K562 (cell line): ENCODE measurements at regions not wholly inside any gene's neighbourhood (a gene's known extent, or its start where the extent isn't known, plus 50 kb on each side); places are given as distances from the start of the nearest gene placed in this dataset.
A peak's percentile ranks its signal among the peaks of the same experiment; 100 is the strongest.

ENCODE experiments used
- ATAC-seq: fragments of 200-7000 bp; cut with Tn5 transposase; 3 replicates; pipeline ENCODE4 v1.9.1; 2020; ENCODE audit warnings: moderate library complexity
- BruUV-seq: library from RNA; stranded (reverse); fragments of 400-500 nt; replicated peaks from 2 replicates; lab custom pipeline; 2021; lab: Mats Ljungman, UMichigan
- CTCF ChIA-PET: fragments of 300-600 bp; formaldehyde crosslinking; extraction: SDS; loops from one replicate; lab custom pipeline; 2021; ENCODE audit warnings: low intra/inter-chr PET ratio; lab: Yijun Ruan, JAX
- POLR2A ChIA-PET: fragments of 300-600, 350-650 bp; sonication (Branson Sonifier 250); formaldehyde crosslinking; extraction: SDS; loops from one replicate; lab custom pipeline; 2021; ENCODE audit warnings: antibody characterized with exemption, inconsistent platforms; lab: Yijun Ruan, JAX
- DNase-seq, 4 experiments: peaks; one replicate each; pipeline versions ENCODE4 v3.0.0 to v3.0.0-alpha.2; 2011 to 2018; ENCODE audit warnings: low spot score in 3 of 4, mixed read lengths in 3 of 4; ENCODE audit errors: extremely low read depth in 1 of 4
- FAIRE-seq: peaks from 2 replicates; lab custom pipeline; 2011; peaks lifted over from hg19 to GRCh38; lab: Jason Lieb, UNC
- H2AFZ ChIP-seq: 2 replicates; pipeline ENCODE4 v1.6.0; 2011; ENCODE audit warnings: low read depth, low read length, control low read depth, inconsistent platforms
- H3K27ac ChIP-seq: fragments of 200-600 bp; 3 replicates; pipeline ENCODE4 v1.8.0; 2011; ENCODE audit warnings: low read depth, mild to moderate bottlenecking, control low read depth, inconsistent platforms, low read length, moderate library complexity, mixed read lengths; ENCODE audit errors: extremely low read depth
- H3K27me3 ChIP-seq, 2 experiments: fragments of 300-600 bp in 1 of 2; 2 replicates in 1 of 2; 3 replicates in 1 of 2; pipeline versions ENCODE4 v1.6.0 to v1.8.0; 2011; ENCODE audit warnings: inconsistent platforms in 2 of 2, low read length in 2 of 2, mild to moderate bottlenecking in 1 of 2, mixed read lengths in 1 of 2, moderate library complexity in 1 of 2; ENCODE audit not compliant: control insufficient read depth in 2 of 2, insufficient read depth in 2 of 2
- H3K36me3 ChIP-seq: fragments of 300-600 bp; 3 replicates; pipeline ENCODE4 v1.8.0; 2011; ENCODE audit warnings: mild to moderate bottlenecking, low read length, inconsistent platforms; ENCODE audit not compliant: control insufficient read depth, insufficient read depth
- H3K4me1 ChIP-seq, 2 experiments: fragments of 200-600 bp in 1 of 2; replicated peaks in 1 of 2; 2 replicates in 1 of 2; 3 replicates in 1 of 2; pipeline versions ENCODE4 v1.5.1 to v1.8.0; 2011; ENCODE audit warnings: inconsistent platforms in 2 of 2, low read length in 2 of 2, mild to moderate bottlenecking in 1 of 2, mixed read lengths in 1 of 2, moderate library complexity in 1 of 2; ENCODE audit not compliant: control insufficient read depth in 2 of 2, insufficient read depth in 2 of 2
- H3K4me2 ChIP-seq: 2 replicates; pipeline ENCODE4 v1.6.1; 2011; ENCODE audit warnings: low read length, control low read depth, inconsistent platforms, mixed read lengths; ENCODE audit not compliant: insufficient read depth
- H3K4me3 ChIP-seq: fragments of 200-600 bp; sonication (generic), shearing (Covaris generic); 2 replicates; pipeline ENCODE4 v1.5.1; 2016; ENCODE audit warnings: control low read depth, inconsistent platforms
- H3K79me2 ChIP-seq: fragments of 200-600 bp; 3 replicates; pipeline ENCODE4 v1.8.0; 2011; ENCODE audit warnings: low read length, inconsistent platforms; ENCODE audit not compliant: control insufficient read depth, insufficient read depth
- H3K9ac ChIP-seq, 2 experiments: 2 replicates each; pipeline versions ENCODE4 v1.6.0 to v1.6.1; 2011; ENCODE audit warnings: low read depth in 2 of 2, low read length in 2 of 2, control low read depth in 1 of 2, inconsistent platforms in 1 of 2, mild to moderate bottlenecking in 1 of 2, mixed read lengths in 1 of 2; ENCODE audit not compliant: insufficient read depth in 1 of 2
- H3K9me1 ChIP-seq: one replicate; pipeline ENCODE4 v1.6.0; 2011; ENCODE audit warnings: inconsistent platforms, mild to moderate bottlenecking, low read length, moderate library complexity; ENCODE audit not compliant: control insufficient read depth, insufficient read depth
- H3K9me3 ChIP-seq: replicated peaks from 2 replicates; pipeline ENCODE4 v1.5.1; 2011; ENCODE audit warnings: low read depth, low read length, inconsistent platforms; ENCODE audit not compliant: control insufficient read depth, insufficient read depth
- H4K20me1 ChIP-seq: replicated peaks from 2 replicates; pipeline ENCODE4 v1.6.1; 2011; ENCODE audit warnings: low read length, inconsistent platforms, mixed read lengths; ENCODE audit not compliant: control insufficient read depth, insufficient read depth
- RAD21 ChIP-seq, 2 experiments: fragments of 250-450 bp in 1 of 2; fragments of 450-650 bp in 1 of 2; sonication (Bioruptor Pico) in 1 of 2; formaldehyde crosslinking in 1 of 2; IDR thresholded peaks in 1 of 2; conservative IDR thresholded peaks in 1 of 2; 2 replicates each; pipeline versions ENCODE4 v1.4.0 to v1.8.0; 2020 to 2022; ENCODE audit warnings: mild to moderate bottlenecking in 2 of 2, moderate library complexity in 1 of 2
- SMC3 ChIP-seq: conservative IDR thresholded peaks from 2 replicates; pipeline ENCODE4 v1.6.1; 2011; ENCODE audit warnings: low read depth, low read length, improper control_type of control experiment; ENCODE audit not compliant: insufficient read depth
- SREBF2 ChIP-seq: sonication (generic); formaldehyde crosslinking; IDR thresholded peaks from 2 replicates; pipeline ENCODE4 v1.4.0; 2020; ENCODE audit warnings: mild to moderate bottlenecking, missing genetic modification reagents
- SRSF9 ChIP-seq: fragments of 200-400 bp; formaldehyde crosslinking; IDR thresholded peaks from 2 replicates; pipeline ENCODE4 v1.6.1; 2017; ENCODE audit warnings: low read depth, low read length, borderline replicate concordance
- STAG1 ChIP-seq: sonication (generic); formaldehyde crosslinking; IDR thresholded peaks from 2 replicates; pipeline ENCODE4 v1.5.0; 2020; ENCODE audit warnings: missing genetic modification reagents, borderline replicate concordance
- ZNF124 ChIP-seq: sonication (generic); formaldehyde crosslinking; IDR thresholded peaks from 2 replicates; pipeline ENCODE4 v1.8.1; 2022; ENCODE audit warnings: missing genetic modification reagents
- WGBS: fragments of 100-300 bp; shearing (Covaris generic); methylation state at CpG from one replicate; pipeline ENCODE4 v1.1.6; 2016; ENCODE audit warnings: low coverage, mixed read lengths; ENCODE audit not compliant: insufficient coverage; ENCODE audit errors: missing lambda C conversion rate; 5-methylcytosine and 5-hydroxymethylcytosine counted together
- in situ Hi-C: fragments of 300-500 bp; cut with MboI; formaldehyde crosslinking; loops from 4 replicates; pipeline ENCODE4 v1.15.0; 2018; ENCODE audit warnings: inconsistent platforms, mixed read lengths
- intact Hi-C: fragments of 100-400 bp; cut with micrococcal nuclease; formaldehyde crosslinking; loops from 2 replicates; pipeline ENCODE4 v1.14.2; 2022
- TF ChIP-seq, protein P1 (sequence below), 3 experiments: IDR thresholded peaks in 2 of 3; conservative IDR thresholded peaks in 1 of 3; 2 replicates each; pipeline ENCODE4 v1.5.1; 2011 to 2012; ENCODE audit warnings: low read length in 3 of 3, mild to moderate bottlenecking in 3 of 3, control low read depth in 2 of 3, improper control_type of control experiment in 1 of 3, inconsistent platforms in 1 of 3, low read depth in 1 of 3, mixed read lengths in 1 of 3, moderate library complexity in 1 of 3; ENCODE audit not compliant: insufficient read depth in 2 of 3
- TF ChIP-seq, protein P2 (sequence below), 2 experiments: fragments of 450-650 bp; formaldehyde crosslinking in 1 of 2; IDR thresholded peaks; 2 replicates each; pipeline versions ENCODE4 v1.4.0 to v1.6.1; 2014 to 2020; ENCODE audit warnings: mild to moderate bottlenecking in 2 of 2, borderline replicate concordance in 1 of 2, low read depth in 1 of 2
- TF ChIP-seq, protein P3 (sequence below): fragments of 450-650 bp; formaldehyde crosslinking; IDR thresholded peaks from 2 replicates; pipeline ENCODE4 v1.4.0; 2020; ENCODE audit warnings: mild to moderate bottlenecking, moderate library complexity

DNA sequence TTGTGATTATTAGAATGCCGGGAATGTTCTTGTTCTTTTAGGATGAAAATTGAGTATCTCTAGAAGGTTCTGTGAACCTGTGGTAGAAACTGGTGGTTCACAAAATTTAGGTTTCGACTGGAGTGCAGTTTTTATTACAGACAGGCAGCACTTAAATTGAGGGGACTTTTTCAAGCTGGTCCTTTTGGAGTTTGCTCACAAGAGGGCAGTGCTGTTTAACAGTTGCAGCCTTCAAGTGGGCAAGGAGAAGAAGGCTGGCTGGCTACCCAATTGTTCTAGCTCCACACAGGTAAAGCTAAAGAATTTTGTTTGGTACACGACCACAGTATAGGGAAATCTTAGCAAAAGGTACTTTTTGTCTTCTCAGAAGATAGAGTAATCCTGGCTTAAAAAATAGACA is 233.6 kb downstream of the SNX13 start:
- intact Hi-C loops, result loop anchor here (2.0 to 10.0 kb wide), 5 partner anchors 64 to 1348 kb away; no protein-coding TSS in a partner anchor
- peak; percentile 31 to 70 (median 45) for DNase-seq
- BruUV-seq, result no TSS peak
- no peaks in the 10 kb centered on the region for H3K9me1 ChIP-seq
- TF ChIP-seq, protein P1, sequence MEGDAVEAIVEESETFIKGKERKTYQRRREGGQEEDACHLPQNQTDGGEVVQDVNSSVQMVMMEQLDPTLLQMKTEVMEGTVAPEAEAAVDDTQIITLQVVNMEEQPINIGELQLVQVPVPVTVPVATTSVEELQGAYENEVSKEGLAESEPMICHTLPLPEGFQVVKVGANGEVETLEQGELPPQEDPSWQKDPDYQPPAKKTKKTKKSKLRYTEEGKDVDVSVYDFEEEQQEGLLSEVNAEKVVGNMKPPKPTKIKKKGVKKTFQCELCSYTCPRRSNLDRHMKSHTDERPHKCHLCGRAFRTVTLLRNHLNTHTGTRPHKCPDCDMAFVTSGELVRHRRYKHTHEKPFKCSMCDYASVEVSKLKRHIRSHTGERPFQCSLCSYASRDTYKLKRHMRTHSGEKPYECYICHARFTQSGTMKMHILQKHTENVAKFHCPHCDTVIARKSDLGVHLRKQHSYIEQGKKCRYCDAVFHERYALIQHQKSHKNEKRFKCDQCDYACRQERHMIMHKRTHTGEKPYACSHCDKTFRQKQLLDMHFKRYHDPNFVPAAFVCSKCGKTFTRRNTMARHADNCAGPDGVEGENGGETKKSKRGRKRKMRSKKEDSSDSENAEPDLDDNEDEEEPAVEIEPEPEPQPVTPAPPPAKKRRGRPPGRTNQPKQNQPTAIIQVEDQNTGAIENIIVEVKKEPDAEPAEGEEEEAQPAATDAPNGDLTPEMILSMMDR (IDR thresholded peaks at IDR 0.05 in 2 of 3, conservative IDR thresholded peaks at IDR 0.05 in 1 of 3; ENCODE audit: insufficient read depth in 2 of 3, low read depth in 1 of 3, low read length in 3 of 3), result peak; percentile 60 to 74 (median 62)
- peak; percentile 57 for TF ChIP-seq SMC3
- peak; percentile 73 to 85 for TF ChIP-seq RAD21 (CRISPR knock-in tag; conservative IDR thresholded peaks at IDR 0.05 in 1 of 2, IDR thresholded peaks at IDR 0.05 in 1 of 2)
- peak; percentile 43; the same call in 1 of the 2 replicates for TF ChIP-seq STAG1 (CRISPR knock-in tag)
- TF ChIP-seq, protein P2, sequence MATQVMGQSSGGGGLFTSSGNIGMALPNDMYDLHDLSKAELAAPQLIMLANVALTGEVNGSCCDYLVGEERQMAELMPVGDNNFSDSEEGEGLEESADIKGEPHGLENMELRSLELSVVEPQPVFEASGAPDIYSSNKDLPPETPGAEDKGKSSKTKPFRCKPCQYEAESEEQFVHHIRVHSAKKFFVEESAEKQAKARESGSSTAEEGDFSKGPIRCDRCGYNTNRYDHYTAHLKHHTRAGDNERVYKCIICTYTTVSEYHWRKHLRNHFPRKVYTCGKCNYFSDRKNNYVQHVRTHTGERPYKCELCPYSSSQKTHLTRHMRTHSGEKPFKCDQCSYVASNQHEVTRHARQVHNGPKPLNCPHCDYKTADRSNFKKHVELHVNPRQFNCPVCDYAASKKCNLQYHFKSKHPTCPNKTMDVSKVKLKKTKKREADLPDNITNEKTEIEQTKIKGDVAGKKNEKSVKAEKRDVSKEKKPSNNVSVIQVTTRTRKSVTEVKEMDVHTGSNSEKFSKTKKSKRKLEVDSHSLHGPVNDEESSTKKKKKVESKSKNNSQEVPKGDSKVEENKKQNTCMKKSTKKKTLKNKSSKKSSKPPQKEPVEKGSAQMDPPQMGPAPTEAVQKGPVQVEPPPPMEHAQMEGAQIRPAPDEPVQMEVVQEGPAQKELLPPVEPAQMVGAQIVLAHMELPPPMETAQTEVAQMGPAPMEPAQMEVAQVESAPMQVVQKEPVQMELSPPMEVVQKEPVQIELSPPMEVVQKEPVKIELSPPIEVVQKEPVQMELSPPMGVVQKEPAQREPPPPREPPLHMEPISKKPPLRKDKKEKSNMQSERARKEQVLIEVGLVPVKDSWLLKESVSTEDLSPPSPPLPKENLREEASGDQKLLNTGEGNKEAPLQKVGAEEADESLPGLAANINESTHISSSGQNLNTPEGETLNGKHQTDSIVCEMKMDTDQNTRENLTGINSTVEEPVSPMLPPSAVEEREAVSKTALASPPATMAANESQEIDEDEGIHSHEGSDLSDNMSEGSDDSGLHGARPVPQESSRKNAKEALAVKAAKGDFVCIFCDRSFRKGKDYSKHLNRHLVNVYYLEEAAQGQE (IDR thresholded peaks at IDR 0.05; ENCODE audit: borderline replicate concordance), result peak; percentile 35; the same call in 1 of the 2 replicates
- TF ChIP-seq, protein P2 (CRISPR knock-in tag; IDR thresholded peaks at IDR 0.05; ENCODE audit: low read depth), result no peak
- TF ChIP-seq ZNF124 (CRISPR knock-in tag), result no peak
- no peak for TF ChIP-seq SREBF2 (CRISPR knock-in tag)
- TF ChIP-seq, protein P3, sequence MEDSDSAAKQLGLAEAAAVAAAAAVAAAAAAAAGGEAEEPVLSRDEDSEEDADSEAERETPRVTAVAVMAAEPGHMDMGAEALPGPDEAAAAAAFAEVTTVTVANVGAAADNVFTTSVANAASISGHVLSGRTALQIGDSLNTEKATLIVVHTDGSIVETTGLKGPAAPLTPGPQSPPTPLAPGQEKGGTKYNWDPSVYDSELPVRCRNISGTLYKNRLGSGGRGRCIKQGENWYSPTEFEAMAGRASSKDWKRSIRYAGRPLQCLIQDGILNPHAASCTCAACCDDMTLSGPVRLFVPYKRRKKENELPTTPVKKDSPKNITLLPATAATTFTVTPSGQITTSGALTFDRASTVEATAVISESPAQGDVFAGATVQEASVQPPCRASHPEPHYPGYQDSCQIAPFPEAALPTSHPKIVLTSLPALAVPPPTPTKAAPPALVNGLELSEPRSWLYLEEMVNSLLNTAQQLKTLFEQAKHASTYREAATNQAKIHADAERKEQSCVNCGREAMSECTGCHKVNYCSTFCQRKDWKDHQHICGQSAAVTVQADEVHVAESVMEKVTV (CRISPR knock-in tag), result 0 out of 2 replicates have a peak, but pooled peaks have one; percentile 36
- TF ChIP-seq SRSF9, result no peak
- TF ChIP-seq, all 486 proteins: peak for 6
- H3K27ac ChIP-seq, result no peak overlapping the region
- H3K27me3 ChIP-seq, result no peaks in the 10 kb centered on the region
- POLR2A ChIA-PET, result no interaction called here
- H3K4me3 ChIP-seq, result no peak overlapping the region
- H3K4me1 ChIP-seq, result no peaks in the 10 kb centered on the region
- 0% methylated on average over 3 of the region's 3 CpGs for WGBS
- peak; percentile 91 for ATAC-seq
- H4K20me1 ChIP-seq, result no peaks in the 10 kb centered on the region
- H3K4me2 ChIP-seq, result no peak overlapping the region
- peak; percentile 73 for FAIRE-seq
- no peak overlapping the region for H2AFZ ChIP-seq
- H3K79me2 ChIP-seq, result no peaks in the 10 kb centered on the region
- CTCF ChIA-PET, result interaction anchor here (0.7 kb wide), 1 partner anchor 1345 kb away, joined by 3 read pairs; no protein-coding TSS in a partner anchor
- H3K9me3 ChIP-seq, result no peaks in the 10 kb centered on the region
- in situ Hi-C loops, result no loop called here
- no peaks in the 10 kb centered on the region for H3K36me3 ChIP-seq
- no peak overlapping the region for H3K9ac ChIP-seq
